DOHH2 (cell line): ENCODE measurements at regions not wholly inside any gene's neighbourhood (a gene's known extent, or its start where the extent isn't known, plus 50 kb on each side); places are given as distances from the start of the nearest gene placed in this dataset.

Experiments
- H3F3A ChIP-seq: fragments of 200-600 bp; sonication (generic), shearing (Covaris generic); 2 replicates; pipeline ENCODE4 v1.6.0; 2016; ENCODE audit warnings: antibody characterized with exemption, mild to moderate bottlenecking; ENCODE audit not compliant: control insufficient read depth, insufficient read depth
- H3K27ac ChIP-seq: fragments of 200-600 bp; sonication (generic); 2 replicates; pipeline ENCODE4 v1.5.1; 2014; ENCODE audit warnings: low read depth, mild to moderate bottlenecking, low read length, moderate library complexity
- H3K27me3 ChIP-seq: fragments of 200-600 bp; sonication (generic); 2 replicates; pipeline ENCODE4 v1.6.1; 2014; ENCODE audit warnings: mild to moderate bottlenecking, low read length, mixed read lengths; ENCODE audit not compliant: control insufficient read depth
- H3K36me3 ChIP-seq: fragments of 200-600 bp; sonication (generic); 2 replicates; pipeline ENCODE4 v1.6.1; 2014; ENCODE audit warnings: mild to moderate bottlenecking, low read length, moderate library complexity, mixed read lengths; ENCODE audit not compliant: control insufficient read depth
- H3K4me1 ChIP-seq: fragments of 200-600 bp; sonication (generic); 2 replicates; pipeline ENCODE4 v1.6.1; 2014; ENCODE audit warnings: mild to moderate bottlenecking, low read length, mixed read lengths; ENCODE audit not compliant: control insufficient read depth
- H3K4me2 ChIP-seq: fragments of 200-600 bp; sonication (generic); 2 replicates; pipeline ENCODE4 v1.6.0; 2014; ENCODE audit warnings: mild to moderate bottlenecking, low read length, moderate library complexity
- H3K4me3 ChIP-seq: fragments of 200-600 bp; sonication (generic); 2 replicates; pipeline ENCODE4 v1.5.1; 2014; ENCODE audit warnings: mild to moderate bottlenecking, low read length, mixed read lengths
- H3K79me2 ChIP-seq: fragments of 200-600 bp; sonication (generic); 2 replicates; pipeline ENCODE4 v1.6.1; 2014; ENCODE audit warnings: mild to moderate bottlenecking, low read length, mixed read lengths; ENCODE audit not compliant: control insufficient read depth
- H3K9me2 ChIP-seq: fragments of 200-600 bp; sonication (generic); replicated peaks from 2 replicates; pipeline ENCODE4 v1.6.1; 2014; ENCODE audit warnings: mild to moderate bottlenecking, low read length, mixed read lengths; ENCODE audit not compliant: control insufficient read depth
- H3K9me3 ChIP-seq: fragments of 200-600 bp; sonication (generic); 2 replicates; pipeline ENCODE4 v1.6.1; 2014; ENCODE audit warnings: antibody characterized with exemption, low read length, mixed read lengths; ENCODE audit not compliant: control insufficient read depth, insufficient read depth
- H4K20me1 ChIP-seq: fragments of 200-600 bp; sonication (generic); 2 replicates; pipeline ENCODE4 v1.6.0; 2014; ENCODE audit warnings: low read depth, mild to moderate bottlenecking, antibody characterized with exemption, low read length, moderate library complexity; ENCODE audit not compliant: control insufficient read depth, insufficient read depth
- EZH2phosphoT487 ChIP-seq: fragments of 200-600 bp; sonication (generic); IDR thresholded peaks from 2 replicates; pipeline ENCODE4 v1.6.1; 2017; ENCODE audit warnings: borderline replicate concordance, mild to moderate bottlenecking, antibody characterized with exemption, low read length, moderate library complexity, mixed read lengths
- TF ChIP-seq, protein P1 (sequence below): fragments of 200-600 bp; sonication (generic); IDR thresholded peaks from one replicate; pipeline ENCODE4 v1.5.1; 2014; ENCODE audit warnings: antibody characterized with exemption, mild to moderate bottlenecking, low read depth, low read length; ENCODE audit not compliant: poor library complexity, severe bottlenecking

- Histone ChIP-seq H3K9me3 (no peaks in the 10 kb centered on the region), H3K36me3 (no peaks in the 10 kb centered on the region), H3K27ac (no peak overlapping the region), H3K4me3 (no peak overlapping the region), H3K4me2 (no peak overlapping the region), H3K4me1 (no peaks in the 10 kb centered on the region), H3K79me2 (no peaks in the 10 kb centered on the region), H3K9me2 (no peaks in the 10 kb centered on the region), H3F3A (no peaks in the 10 kb centered on the region), H4K20me1 (no peaks in the 10 kb centered on the region), H3K27me3 (no peaks in the 10 kb centered on the region)
- TF ChIP-seq EZH2phosphoT487 = no peak
- TF ChIP-seq, protein P1, sequence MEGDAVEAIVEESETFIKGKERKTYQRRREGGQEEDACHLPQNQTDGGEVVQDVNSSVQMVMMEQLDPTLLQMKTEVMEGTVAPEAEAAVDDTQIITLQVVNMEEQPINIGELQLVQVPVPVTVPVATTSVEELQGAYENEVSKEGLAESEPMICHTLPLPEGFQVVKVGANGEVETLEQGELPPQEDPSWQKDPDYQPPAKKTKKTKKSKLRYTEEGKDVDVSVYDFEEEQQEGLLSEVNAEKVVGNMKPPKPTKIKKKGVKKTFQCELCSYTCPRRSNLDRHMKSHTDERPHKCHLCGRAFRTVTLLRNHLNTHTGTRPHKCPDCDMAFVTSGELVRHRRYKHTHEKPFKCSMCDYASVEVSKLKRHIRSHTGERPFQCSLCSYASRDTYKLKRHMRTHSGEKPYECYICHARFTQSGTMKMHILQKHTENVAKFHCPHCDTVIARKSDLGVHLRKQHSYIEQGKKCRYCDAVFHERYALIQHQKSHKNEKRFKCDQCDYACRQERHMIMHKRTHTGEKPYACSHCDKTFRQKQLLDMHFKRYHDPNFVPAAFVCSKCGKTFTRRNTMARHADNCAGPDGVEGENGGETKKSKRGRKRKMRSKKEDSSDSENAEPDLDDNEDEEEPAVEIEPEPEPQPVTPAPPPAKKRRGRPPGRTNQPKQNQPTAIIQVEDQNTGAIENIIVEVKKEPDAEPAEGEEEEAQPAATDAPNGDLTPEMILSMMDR = no peak
Observed at GRCh38 chr17:70499067-70499786, 329.9 kb downstream of the KCNJ2 start.

DNA sequence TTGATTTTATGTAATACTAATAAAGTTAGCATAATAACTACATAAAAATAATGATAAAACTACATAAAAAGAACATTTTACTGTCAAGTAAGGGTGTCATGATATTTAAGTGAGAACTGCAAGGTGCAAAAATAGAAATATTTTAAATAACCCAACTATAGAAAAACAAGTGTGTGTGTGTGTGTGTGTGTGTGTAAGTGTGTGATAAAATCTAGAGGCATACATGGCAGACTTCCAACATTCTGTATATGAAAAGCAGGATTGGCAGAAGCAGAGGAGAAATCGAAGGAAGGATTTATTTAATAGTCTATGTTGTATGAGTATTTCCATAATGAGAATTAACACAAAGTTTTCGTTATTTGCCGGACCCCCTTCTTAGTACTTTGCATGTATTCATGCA, 334.1 kb downstream of the KCNJ2 start:
- TF ChIP-seq, protein P1 = no peak
- no peak for TF ChIP-seq EZH2phosphoT487
- Histone ChIP-seq H3K9me3 (no peaks in the 10 kb centered on the region), H3K27me3 (no peaks in the 10 kb centered on the region), H4K20me1 (no peaks in the 10 kb centered on the region), H3K36me3 (no peaks in the 10 kb centered on the region), H3K4me3 (no peak overlapping the region), H3K79me2 (no peaks in the 10 kb centered on the region), H3K4me2 (no peak overlapping the region), H3K27ac (no peak overlapping the region), H3F3A (no peaks in the 10 kb centered on the region), H3K4me1 (no peaks in the 10 kb centered on the region), H3K9me2 (no peaks in the 10 kb centered on the region)

DNA sequence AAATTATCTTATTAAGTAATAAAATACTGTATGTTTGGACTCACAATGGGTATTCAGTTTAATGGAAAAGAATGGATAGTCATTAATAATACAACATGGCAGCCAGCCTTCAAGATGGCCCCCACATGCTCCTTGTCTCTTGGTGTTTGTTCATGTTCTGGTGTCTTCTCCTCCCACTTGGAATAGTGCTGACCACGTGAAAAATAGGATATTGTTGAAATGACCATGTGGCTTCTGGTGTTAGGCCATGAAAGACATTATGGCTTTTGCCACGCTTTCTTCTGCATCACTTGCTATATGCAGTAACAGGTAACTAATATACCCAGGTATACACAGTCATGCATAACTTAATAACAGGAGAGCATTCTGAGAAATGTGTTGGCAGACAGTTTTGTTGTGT, 341.0 kb downstream of the KCNJ2 start:
- no peaks in the 10 kb centered on the region for H3K9me2 ChIP-seq
- H3F3A ChIP-seq = no peaks in the 10 kb centered on the region
- no peaks in the 10 kb centered on the region for H3K9me3 ChIP-seq
- no peaks in the 10 kb centered on the region for H3K79me2 ChIP-seq
- TF ChIP-seq, protein P1 = no peak
- TF ChIP-seq EZH2phosphoT487 = no peak
- H3K27me3 ChIP-seq = no peaks in the 10 kb centered on the region
- no peaks in the 10 kb centered on the region for H4K20me1 ChIP-seq
- H3K4me2 ChIP-seq = no peak overlapping the region
- H3K36me3 ChIP-seq = no peaks in the 10 kb centered on the region
- H3K4me3 ChIP-seq = no peak overlapping the region
- no peak overlapping the region for H3K27ac ChIP-seq
- no peaks in the 10 kb centered on the region for H3K4me1 ChIP-seq
